NCI-H510A (cell line): ENCODE measurements at regions not wholly inside any gene's neighbourhood (a gene's known extent, or its start where the extent isn't known, plus 50 kb on each side); places are given as distances from the start of the nearest gene placed in this dataset.
A peak's percentile ranks its signal among the peaks of the same experiment; 100 is the strongest.

Experiments used
- DNase-seq: peaks from one replicate; lab custom pipeline; 2025; lab: John Stamatoyannopoulos, UW

- DNase-seq, result no peak
Observed at GRCh38 chr2:180143633-180144337, 136.7 kb upstream of the CWC22 start.

- no peak for DNase-seq
Observed at GRCh38 chr2:180141600-180141999, 134.5 kb upstream of the CWC22 start.

GRCh38 chr2:180133736-180134135 lies 126.6 kb upstream of the CWC22 start:
- DNase-seq, result no peak

- DNase-seq, result no peak
Observed at GRCh38 chr2:180130403-180130802, 123.3 kb upstream of the CWC22 start.

GRCh38 chr2:180128861-180129260 lies 121.8 kb upstream of the CWC22 start:
- DNase-seq, result no peak

- DNase-seq, result peak; percentile 62
Observed at GRCh38 chr2:180125245-180125962, 118.3 kb upstream of the CWC22 start.

GRCh38 chr2:180124273-180125139 lies 117.4 kb upstream of the CWC22 start:
- peak; percentile 12 for DNase-seq

GRCh38 chr2:180122874-180123273 lies 115.8 kb upstream of the CWC22 start:
- no peak for DNase-seq

GRCh38 chr2:180115675-180116074 lies 108.6 kb upstream of the CWC22 start:
- DNase-seq, result no peak

- no peak for DNase-seq
Observed at GRCh38 chr2:180115269-180115668, 108.2 kb upstream of the CWC22 start.

GRCh38 chr2:180111901-180112300 lies 104.8 kb upstream of the CWC22 start:
- DNase-seq, result no peak

- no peak for DNase-seq
Observed at GRCh38 chr2:180110469-180110868, 103.4 kb upstream of the CWC22 start.

GRCh38 chr2:180101846-180102245 lies 94.7 kb upstream of the CWC22 start:
- DNase-seq, result no peak

GRCh38 chr2:180099308-180099707 lies 92.2 kb upstream of the CWC22 start:
- DNase-seq, result no peak

GRCh38 chr2:180085144-180085543 lies 78.0 kb upstream of the CWC22 start:
- DNase-seq, result no peak

GRCh38 chr2:180077295-180077906 lies 70.3 kb upstream of the CWC22 start:
- DNase-seq, result no peak

- DNase-seq, result no peak
Observed at GRCh38 chr2:180075870-180076269, 68.8 kb upstream of the CWC22 start.

- no peak for DNase-seq
Observed at GRCh38 chr2:180071797-180072196, 64.7 kb upstream of the CWC22 start.

GRCh38 chr2:180063494-180064092 lies 56.5 kb upstream of the CWC22 start:
- no peak for DNase-seq

- no peak for DNase-seq
Observed at GRCh38 chr2:180062178-180062577, 55.1 kb upstream of the CWC22 start.

- DNase-seq, result no peak
Observed at GRCh38 chr2:180061546-180061945, 54.4 kb upstream of the CWC22 start.

- no peak for DNase-seq
Observed at GRCh38 chr2:180061085-180061484, 54.0 kb upstream of the CWC22 start.
